Heart left ventricle (tissue), 13 donors: ENCODE measurements at regions not wholly inside any gene's neighbourhood (a gene's known extent, or its start where the extent isn't known, plus 50 kb on each side); places are given as distances from the start of the nearest gene placed in this dataset.

ENCODE experiments used
- CTCF ChIP-seq, 12 donors: fragments of 200-600 bp; sonication (generic) in 4 of 12; IDR thresholded peaks; one replicate each; pipeline versions ENCODE4 v1.5.0 to v1.8.0; 2018 to 2022; ENCODE audit warnings: antibody characterized with exemption in 12 of 12, mild to moderate bottlenecking in 5 of 12
- POLR2A ChIP-seq, 2 donors: fragments of 450-650 bp; IDR thresholded peaks; one replicate each; pipeline ENCODE4 v1.6.1; 2017; ENCODE audit warnings: antibody characterized with exemption in 2 of 2, mild to moderate bottlenecking in 2 of 2, moderate library complexity in 2 of 2
- donor health status: ischemic (EF 13 %, LVEDD 7.1; RV severe dilation, severe dysfunction).
- donor health status: DM: no; HTN: yes; CAD: no.
- donor health status: DM: no; HTN: no; CAD: no.
- donor health status: ischemic (EF 25% LVEDD 6.9; RV normal size, moderate dysfunction).
- donor health status: ischemic (EF 25% LVEDD 5.7; RV mildly dilated, moderate dysfunction).
- donor health status: ischemic (EF 35%, LVEDD 5.7; RV mildly dilated, moderate dysfunction).
- donor health status: nonischemic (EF 11% LVEDD 7.7; RV severe dilation, severe dysfunction).
- donor health status: DM: yes; HTN: yes; CAD: no.
- donor health status: PGD.
- donor health status: ischemic (EF 29% LVEDD 5.4; RV normal size, mild dysfunction).
- donor health status: nonischemic (EF 23%, LVEDD 6.1; RV moderate dilation, normal function).

- no peak for TF ChIP-seq POLR2A (IDR thresholded peaks at IDR 0.05)
- no peak for TF ChIP-seq CTCF (IDR thresholded peaks at IDR 0.05)
Observed at GRCh38 chr7:63789378-63790176, 209.1 kb upstream of the ZNF722 start.
